ENCODE measurements at regions not wholly inside any gene's neighbourhood (a gene's known extent, or its start where the extent isn't known, plus 50 kb on each side); places are given as distances from the start of the nearest gene placed in this dataset.

DNA sequence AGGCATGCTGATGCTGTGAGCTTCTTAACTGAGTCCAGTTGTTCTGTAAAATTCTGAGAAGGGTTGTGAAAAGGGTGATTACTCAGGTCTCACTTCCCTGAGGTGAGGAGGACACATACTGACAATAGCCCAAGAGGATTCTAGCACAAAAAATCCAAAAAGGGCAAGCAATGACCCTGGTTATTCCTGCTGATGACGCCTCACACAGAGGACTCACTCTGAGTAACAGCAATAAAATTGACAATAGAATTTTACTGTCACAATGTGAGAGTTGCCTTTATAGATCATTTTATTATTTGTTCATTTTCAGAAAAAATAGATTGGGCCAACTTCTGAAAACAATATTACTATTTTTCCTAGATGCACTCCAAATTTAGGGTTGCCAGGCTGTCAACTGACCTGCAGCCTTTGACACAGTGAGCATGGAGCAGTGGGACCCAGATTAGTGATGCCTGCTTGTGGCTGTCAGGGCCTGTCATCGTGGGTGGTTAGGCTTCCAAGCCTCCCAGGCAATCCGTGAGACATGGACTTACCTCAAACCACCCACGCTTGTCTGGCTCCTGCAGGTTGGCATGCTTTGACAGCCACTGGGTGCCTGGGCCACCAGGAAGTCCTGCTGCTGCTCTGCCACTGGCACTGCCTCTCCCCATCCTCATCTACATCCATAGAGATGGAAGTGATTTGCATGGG is 396.0 kb upstream of the THBS1 start:
- DNase-seq (ENCODE audit: extremely low spot score, unreplicated experiment): no peak
- TF ChIP-seq CTCF (IDR thresholded peaks at IDR 0.05): no peak
- H3K9me3 Mint-ChIP-seq (ENCODE audit: unreplicated experiment): peaks cover 4% of the 10 kb centered on the region
- H3K4me1 Mint-ChIP-seq (ENCODE audit: unreplicated experiment): peaks cover 45% of the 10 kb centered on the region
- no peak overlapping the region for H3K4me3 Mint-ChIP-seq (ENCODE audit: unreplicated experiment)
- no peaks in the 10 kb centered on the region for H3K36me3 Mint-ChIP-seq (ENCODE audit: unreplicated experiment)
- no peaks in the 10 kb centered on the region for H3K27me3 Mint-ChIP-seq (ENCODE audit: unreplicated experiment)
- H3K27ac Mint-ChIP-seq (ENCODE audit: unreplicated experiment): no peak overlapping the region

DNA sequence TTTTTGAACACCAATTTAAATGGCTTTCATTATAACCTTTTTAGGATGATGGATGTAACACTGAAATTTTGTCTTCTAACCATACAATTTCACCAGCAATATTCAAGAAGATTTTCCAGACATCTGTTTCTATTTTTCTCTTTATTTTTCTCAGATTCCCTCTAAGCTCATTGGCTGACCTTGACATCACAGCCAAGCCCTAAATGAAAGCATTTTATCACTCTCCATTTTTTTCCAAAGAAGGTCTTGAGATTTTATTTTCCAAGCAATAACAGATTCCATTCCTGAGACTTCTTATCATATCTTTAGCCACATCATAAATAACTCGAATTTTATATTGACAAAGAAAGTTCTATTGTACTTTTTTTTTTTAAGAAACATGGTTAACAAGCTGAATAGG is 392.6 kb upstream of the THBS1 start:
- TF ChIP-seq CTCF (IDR thresholded peaks at IDR 0.05): no peak
- H3K27me3 Mint-ChIP-seq (ENCODE audit: unreplicated experiment): no peaks in the 10 kb centered on the region
- H3K36me3 Mint-ChIP-seq (ENCODE audit: unreplicated experiment): no peaks in the 10 kb centered on the region
- no peaks in the 10 kb centered on the region for H3K9me3 Mint-ChIP-seq (ENCODE audit: unreplicated experiment)
- peaks cover 40% of the 10 kb centered on the region for H3K4me1 Mint-ChIP-seq (ENCODE audit: unreplicated experiment)
- DNase-seq (ENCODE audit: extremely low spot score, unreplicated experiment): no peak
- H3K27ac Mint-ChIP-seq (ENCODE audit: unreplicated experiment): no peak overlapping the region
- H3K4me3 Mint-ChIP-seq (ENCODE audit: unreplicated experiment): no peak overlapping the region

DNA sequence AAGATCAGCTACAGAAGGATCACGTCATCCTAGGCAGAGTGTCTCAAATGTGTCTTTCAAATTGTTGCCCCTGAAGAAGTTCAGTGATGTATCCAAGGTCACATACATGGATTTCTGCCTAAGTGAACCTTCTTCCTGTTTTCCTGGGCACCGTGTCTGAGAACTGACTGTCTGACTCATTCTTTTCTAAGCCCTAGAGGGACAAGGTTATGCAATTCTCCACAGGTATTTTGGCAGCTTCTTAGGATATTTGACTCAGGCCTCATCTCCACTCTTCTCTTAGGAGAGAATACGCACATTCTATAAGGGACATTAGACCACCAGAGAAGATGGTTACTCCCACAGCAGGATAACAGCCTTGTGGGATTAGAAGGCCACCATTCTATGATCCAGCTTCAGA is 391.9 kb upstream of the THBS1 start:
- Mint-ChIP-seq H3K4me1 (ENCODE audit: unreplicated experiment) (peaks cover 45% of the 10 kb centered on the region), H3K27me3 (ENCODE audit: unreplicated experiment) (no peaks in the 10 kb centered on the region), H3K36me3 (ENCODE audit: unreplicated experiment) (no peaks in the 10 kb centered on the region), H3K27ac (ENCODE audit: unreplicated experiment) (no peak overlapping the region), H3K9me3 (ENCODE audit: unreplicated experiment) (no peaks in the 10 kb centered on the region), H3K4me3 (ENCODE audit: unreplicated experiment) (no peak overlapping the region)
- TF ChIP-seq CTCF (IDR thresholded peaks at IDR 0.05): no peak
- no peak for DNase-seq (ENCODE audit: extremely low spot score, unreplicated experiment)

- H3K4me3 Mint-ChIP-seq (ENCODE audit: unreplicated experiment): no peak overlapping the region
Observed at GRCh38 chr15:39191871-39192291, 389.0 kb upstream of the THBS1 start.

DNA sequence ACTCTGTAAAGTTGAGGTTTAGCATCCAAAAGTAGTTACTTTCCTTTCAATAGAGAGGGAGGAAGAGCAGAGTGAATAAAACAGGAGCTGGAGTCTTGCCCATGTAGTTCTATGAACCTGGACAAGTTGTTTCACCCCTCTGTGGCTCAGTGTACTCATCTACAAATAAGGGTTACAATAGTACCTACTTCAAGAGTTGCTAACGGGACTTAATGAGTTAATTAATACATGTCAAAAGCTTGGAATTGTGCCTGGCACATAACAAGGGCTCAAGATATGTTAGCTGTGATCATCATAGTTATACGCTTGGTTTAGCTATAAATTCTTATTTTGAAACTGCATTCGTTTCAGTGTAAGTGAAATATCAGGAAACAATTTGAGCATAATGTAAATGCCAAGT is 388.5 kb upstream of the THBS1 start:
- no peaks in the 10 kb centered on the region for H3K9me3 Mint-ChIP-seq (ENCODE audit: unreplicated experiment)
- H3K27ac Mint-ChIP-seq (ENCODE audit: unreplicated experiment): peak overlapping the region; percentile 75
- no peak overlapping the region for H3K4me3 Mint-ChIP-seq (ENCODE audit: unreplicated experiment)
- peaks cover 70% of the 10 kb centered on the region for H3K4me1 Mint-ChIP-seq (ENCODE audit: unreplicated experiment)
- DNase-seq (ENCODE audit: extremely low spot score, unreplicated experiment): no peak
- no peaks in the 10 kb centered on the region for H3K27me3 Mint-ChIP-seq (ENCODE audit: unreplicated experiment)
- H3K36me3 Mint-ChIP-seq (ENCODE audit: unreplicated experiment): no peaks in the 10 kb centered on the region
- no peak for TF ChIP-seq CTCF (IDR thresholded peaks at IDR 0.05)

More at GRCh38 chr15:39191871-39192291, 389.0 kb upstream of the THBS1 start:
- Mint-ChIP-seq H3K9me3 (ENCODE audit: unreplicated experiment) (no peaks in the 10 kb centered on the region), H3K4me1 (ENCODE audit: unreplicated experiment) (peaks cover 70% of the 10 kb centered on the region), H3K27ac (ENCODE audit: unreplicated experiment) (peak overlapping the region; percentile 75), H3K27me3 (ENCODE audit: unreplicated experiment) (no peaks in the 10 kb centered on the region), H3K36me3 (ENCODE audit: unreplicated experiment) (no peaks in the 10 kb centered on the region)
- no peak for DNase-seq (ENCODE audit: extremely low spot score, unreplicated experiment)
- no peak for TF ChIP-seq CTCF (IDR thresholded peaks at IDR 0.05)

Measured in osteocyte (in vitro differentiated cells).